Thyroid gland (tissue), 4 donors: ENCODE measurements at regions not wholly inside any gene's neighbourhood (a gene's known extent, or its start where the extent isn't known, plus 50 kb on each side); places are given as distances from the start of the nearest gene placed in this dataset.

Source experiments
- DNase-seq, 2 donors: peaks; one replicate each; pipeline ENCODE4 v3.0.0-alpha.2; 2019
- H3K27ac ChIP-seq, 3 donors: fragments of 200-600 bp; sonication (generic); 1 replicate in 2 of 3; 2 replicates in 1 of 3; pipeline ENCODE4 v1.5.1; 2016 to 2019; ENCODE audit warnings: mild to moderate bottlenecking in 1 of 3, moderate library complexity in 1 of 3
- H3K27me3 ChIP-seq: fragments of 200-600 bp; sonication (generic); one replicate; pipeline ENCODE4 v1.5.1; 2019
- H3K36me3 ChIP-seq, 2 donors: fragments of 200-600 bp; sonication (generic); one replicate each; pipeline ENCODE4 v1.5.1; 2016 to 2019
- H3K4me1 ChIP-seq, 2 donors: fragments of 200-600 bp; sonication (generic); one replicate each; pipeline ENCODE4 v1.5.1; 2017 to 2019
- H3K4me3 ChIP-seq, 3 donors: fragments of 200-600 bp; sonication (generic); replicated peaks in 1 of 3; 1 replicate in 2 of 3; 2 replicates in 1 of 3; pipeline ENCODE4 v1.5.1; 2016; ENCODE audit warnings: mild to moderate bottlenecking in 1 of 3
- H3K9me3 ChIP-seq: fragments of 200-600 bp; sonication (generic); one replicate; pipeline ENCODE4 v1.5.1; 2017
- CTCF ChIP-seq, 6 experiments: fragments of 200-600 bp in 3 of 6; fragments of 450-650 bp in 3 of 6; sonication (generic) in 3 of 6; IDR thresholded peaks; one replicate each; pipeline ENCODE4 v1.5.1; 2016 to 2019; ENCODE audit warnings: antibody characterized with exemption in 6 of 6, mild to moderate bottlenecking in 2 of 6, inconsistent platforms in 1 of 6, moderate library complexity in 1 of 6
- POLR2A ChIP-seq, 2 donors: fragments of 450-650 bp; IDR thresholded peaks; one replicate each; pipeline ENCODE4 v1.6.1; 2017; ENCODE audit warnings: antibody characterized with exemption in 2 of 2, mild to moderate bottlenecking in 2 of 2, moderate library complexity in 1 of 2
- WGBS, 2 donors: methylation state at CpG; one replicate each; pipeline ENCODE4 v1.1.5; 2017; 5-methylcytosine and 5-hydroxymethylcytosine counted together
- intact Hi-C: fragments of 100-400 bp; cut with DNase I; formaldehyde crosslinking; loops from one replicate; pipeline ENCODE4 v1.15.1; 2023

GRCh38 chr10:24047176-24047575 is 161.8 kb upstream of the KIAA1217 start:
- Histone ChIP-seq H3K4me3 (no peak overlapping the region), H3K36me3 (no peaks in the 10 kb centered on the region), H3K27ac (no peak overlapping the region), H3K9me3 (no peaks in the 10 kb centered on the region), H3K27me3 (no peaks in the 10 kb centered on the region), H3K4me1 (peaks cover 7 to 11% of the 10 kb centered on the region in 2 donors)
- TF ChIP-seq CTCF (IDR thresholded peaks at IDR 0.05) (no peak), POLR2A (IDR thresholded peaks at IDR 0.05) (no peak)
- DNase-seq = no peak
- intact Hi-C loops = no loop called here
- 86 to 88% methylated on average over 1 of the region's 1 CpG for WGBS, 2 donors

DNA sequence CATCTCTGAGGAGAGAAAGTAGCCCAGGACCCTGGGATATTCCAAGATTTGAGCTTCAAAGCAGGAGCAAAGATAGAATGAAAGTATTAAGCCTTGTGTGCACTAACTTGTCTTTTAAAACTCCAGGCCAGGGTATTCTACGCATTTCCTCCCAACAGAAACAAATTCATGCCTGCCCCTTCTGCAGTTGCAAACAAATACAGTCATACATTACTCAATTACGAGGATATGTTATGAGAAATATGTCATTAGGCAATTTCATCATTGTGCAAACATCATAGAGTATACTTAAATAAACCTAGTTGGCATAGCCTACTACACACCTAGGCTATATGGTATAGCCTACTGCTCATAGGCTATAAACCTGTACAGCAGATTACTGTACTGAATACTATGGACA is 154.5 kb upstream of the KIAA1217 start:
- no peak for TF ChIP-seq POLR2A (IDR thresholded peaks at IDR 0.05)
- TF ChIP-seq CTCF (IDR thresholded peaks at IDR 0.05) = no peak
- Histone ChIP-seq H3K27ac (no peak overlapping the region), H3K4me1 (peaks cover 0 to 8% of the 10 kb centered on the region in 2 donors), H3K9me3 (no peaks in the 10 kb centered on the region), H3K27me3 (no peaks in the 10 kb centered on the region), H3K36me3 (no peaks in the 10 kb centered on the region), H3K4me3 (no peak overlapping the region)
- no peak for DNase-seq
- 96 to 97% methylated on average over 2 of the region's 2 CpGs for WGBS, 2 donors
- intact Hi-C loops = no loop called here

DNA sequence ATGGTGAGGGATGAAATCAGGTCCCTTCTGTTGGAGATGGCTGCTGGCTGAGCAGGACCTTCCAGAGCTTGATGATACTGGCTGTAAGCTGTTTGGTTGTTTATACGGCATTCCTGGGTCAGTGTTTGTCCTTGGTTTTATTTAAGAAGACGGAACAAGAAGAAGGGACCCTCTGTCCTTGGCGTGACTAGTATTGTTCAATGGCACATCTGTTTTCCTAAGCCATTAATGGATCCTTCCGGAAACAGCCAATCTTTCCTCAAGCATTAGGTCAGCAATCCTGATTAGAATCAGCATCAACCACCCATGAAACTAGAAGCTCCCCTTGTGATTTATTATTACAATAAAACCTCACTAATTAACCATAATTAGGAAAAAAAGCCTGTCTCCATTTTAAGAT is 128.7 kb upstream of the KIAA1217 start:
- no peaks in the 10 kb centered on the region for H3K36me3 ChIP-seq
- no peak for DNase-seq
- no peak overlapping the region for H3K4me3 ChIP-seq
- no peaks in the 10 kb centered on the region for H3K27me3 ChIP-seq
- no peak overlapping the region for H3K27ac ChIP-seq
- H3K9me3 ChIP-seq = no peaks in the 10 kb centered on the region
- no peaks in the 10 kb centered on the region for H3K4me1 ChIP-seq
- TF ChIP-seq POLR2A (IDR thresholded peaks at IDR 0.05) (no peak), CTCF (IDR thresholded peaks at IDR 0.05) (no peak)
- WGBS, 2 donors = 85 to 86% methylated on average over 4 of the region's 4 CpGs
- intact Hi-C loops = no loop called here

GRCh38 chr10:24086296-24087086 is 122.4 kb upstream of the KIAA1217 start:
- H3K27ac ChIP-seq = no peak overlapping the region
- DNase-seq = no peak
- WGBS, 2 donors = 55 to 76% methylated on average over 3 of the region's 3 CpGs
- no peaks in the 10 kb centered on the region for H3K27me3 ChIP-seq
- H3K9me3 ChIP-seq = no peaks in the 10 kb centered on the region
- H3K4me1 ChIP-seq = peaks cover 5 to 6% of the 10 kb centered on the region in 2 donors
- intact Hi-C loops = no loop called here
- no peak for TF ChIP-seq CTCF (IDR thresholded peaks at IDR 0.05)
- TF ChIP-seq POLR2A (IDR thresholded peaks at IDR 0.05) = no peak
- H3K4me3 ChIP-seq = no peak overlapping the region
- H3K36me3 ChIP-seq = no peaks in the 10 kb centered on the region

DNA sequence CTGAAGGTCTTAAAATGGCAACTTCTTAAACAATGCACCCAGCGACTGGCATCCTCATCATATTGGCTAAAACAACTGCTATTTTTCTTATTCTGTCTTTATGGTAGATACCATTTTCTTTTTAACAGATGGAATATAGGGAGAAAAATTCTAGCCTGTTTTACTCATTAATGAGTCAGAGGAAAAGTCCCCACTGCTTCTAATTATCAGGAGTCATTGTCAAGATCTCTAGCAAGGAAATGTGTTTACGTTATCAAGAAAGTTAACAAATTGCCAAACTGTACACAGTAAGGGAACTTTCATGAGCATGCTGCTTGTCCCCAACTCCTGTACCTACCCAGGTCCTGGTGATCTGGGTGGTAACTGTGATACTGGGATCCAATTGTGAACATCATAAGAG is 117.7 kb upstream of the KIAA1217 start:
- Histone ChIP-seq H3K27ac (no peak overlapping the region), H3K4me1 (peaks cover under 1 to 2% of the 10 kb centered on the region in 2 donors), H3K27me3 (no peaks in the 10 kb centered on the region), H3K36me3 (no peaks in the 10 kb centered on the region), H3K9me3 (no peaks in the 10 kb centered on the region), H3K4me3 (no peak overlapping the region)
- no peak for DNase-seq
- intact Hi-C loops = no loop called here
- WGBS, 2 donors = 81 to 83% methylated on average over 2 of the region's 2 CpGs
- TF ChIP-seq POLR2A (IDR thresholded peaks at IDR 0.05) (no peak), CTCF (IDR thresholded peaks at IDR 0.05) (no peak)
